ENCODE measurements at regions not wholly inside any gene's neighbourhood (a gene's known extent, or its start where the extent isn't known, plus 50 kb on each side); places are given as distances from the start of the nearest gene placed in this dataset.

DNA sequence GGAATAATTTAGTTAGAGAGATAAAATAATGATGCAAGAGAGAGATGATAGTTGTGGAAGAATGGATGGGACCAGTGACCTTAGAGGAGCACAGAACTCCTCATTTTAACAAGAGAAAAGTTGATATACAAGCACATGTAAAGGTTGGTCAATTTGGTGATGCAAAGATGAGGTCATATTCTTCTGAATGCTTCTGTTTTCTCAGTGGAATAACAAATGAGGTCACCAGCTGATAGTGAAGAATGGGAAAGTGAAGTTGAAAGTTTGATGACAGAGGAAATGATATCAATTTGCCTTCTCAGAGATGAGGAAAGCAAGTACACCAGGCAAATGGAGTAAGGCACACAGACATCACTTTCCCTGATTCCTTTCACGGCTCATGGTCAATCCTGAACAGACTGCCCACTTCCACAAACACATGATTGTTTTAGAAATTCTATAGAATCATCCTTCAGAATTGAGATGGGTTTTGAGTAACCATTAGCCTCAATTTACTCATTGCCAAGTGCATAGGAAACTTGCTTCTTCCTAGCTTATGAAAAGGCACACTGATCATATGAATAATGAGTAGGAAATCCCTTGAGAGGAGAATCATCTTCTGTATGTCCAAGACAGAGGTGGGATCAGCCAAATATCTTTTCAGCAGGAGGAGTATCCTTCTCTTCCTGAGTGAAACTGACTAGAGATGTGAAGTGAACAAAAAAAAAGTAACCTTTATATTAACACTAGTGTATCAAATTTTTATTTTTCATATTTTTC is 82.4 kb upstream of the TCF21 start:
- no peak for TF ChIP-seq POLR2AphosphoS5 (IDR thresholded peaks at IDR 0.05)
- TF ChIP-seq, protein P1, sequence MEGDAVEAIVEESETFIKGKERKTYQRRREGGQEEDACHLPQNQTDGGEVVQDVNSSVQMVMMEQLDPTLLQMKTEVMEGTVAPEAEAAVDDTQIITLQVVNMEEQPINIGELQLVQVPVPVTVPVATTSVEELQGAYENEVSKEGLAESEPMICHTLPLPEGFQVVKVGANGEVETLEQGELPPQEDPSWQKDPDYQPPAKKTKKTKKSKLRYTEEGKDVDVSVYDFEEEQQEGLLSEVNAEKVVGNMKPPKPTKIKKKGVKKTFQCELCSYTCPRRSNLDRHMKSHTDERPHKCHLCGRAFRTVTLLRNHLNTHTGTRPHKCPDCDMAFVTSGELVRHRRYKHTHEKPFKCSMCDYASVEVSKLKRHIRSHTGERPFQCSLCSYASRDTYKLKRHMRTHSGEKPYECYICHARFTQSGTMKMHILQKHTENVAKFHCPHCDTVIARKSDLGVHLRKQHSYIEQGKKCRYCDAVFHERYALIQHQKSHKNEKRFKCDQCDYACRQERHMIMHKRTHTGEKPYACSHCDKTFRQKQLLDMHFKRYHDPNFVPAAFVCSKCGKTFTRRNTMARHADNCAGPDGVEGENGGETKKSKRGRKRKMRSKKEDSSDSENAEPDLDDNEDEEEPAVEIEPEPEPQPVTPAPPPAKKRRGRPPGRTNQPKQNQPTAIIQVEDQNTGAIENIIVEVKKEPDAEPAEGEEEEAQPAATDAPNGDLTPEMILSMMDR (IDR thresholded peaks at IDR 0.05; ENCODE audit: poor library complexity, severe bottlenecking), result no peak

Data from neural cell (in vitro differentiated cells).